Breast epithelium (tissue), 3 donors: ENCODE measurements at regions not wholly inside any gene's neighbourhood (a gene's known extent, or its start where the extent isn't known, plus 50 kb on each side); places are given as distances from the start of the nearest gene placed in this dataset.

ENCODE experiments used
- POLR2A ChIP-seq: fragments of 450-650 bp; IDR thresholded peaks from one replicate; pipeline ENCODE4 v1.6.1; 2016; ENCODE audit warnings: antibody characterized with exemption, mild to moderate bottlenecking, moderate library complexity
- POLR2AphosphoS5 ChIP-seq, 3 donors: sonication (generic); formaldehyde crosslinking; IDR thresholded peaks; one replicate each; pipeline ENCODE4 v1.6.1; 2017; ENCODE audit warnings: antibody characterized with exemption in 3 of 3
- TF ChIP-seq, protein P1 (sequence below), 3 donors: fragments of 450-650 bp; IDR thresholded peaks; one replicate each; pipeline ENCODE4 v1.5.1; 2016 to 2017; ENCODE audit warnings: antibody characterized with exemption in 3 of 3, mild to moderate bottlenecking in 3 of 3, moderate library complexity in 3 of 3

DNA sequence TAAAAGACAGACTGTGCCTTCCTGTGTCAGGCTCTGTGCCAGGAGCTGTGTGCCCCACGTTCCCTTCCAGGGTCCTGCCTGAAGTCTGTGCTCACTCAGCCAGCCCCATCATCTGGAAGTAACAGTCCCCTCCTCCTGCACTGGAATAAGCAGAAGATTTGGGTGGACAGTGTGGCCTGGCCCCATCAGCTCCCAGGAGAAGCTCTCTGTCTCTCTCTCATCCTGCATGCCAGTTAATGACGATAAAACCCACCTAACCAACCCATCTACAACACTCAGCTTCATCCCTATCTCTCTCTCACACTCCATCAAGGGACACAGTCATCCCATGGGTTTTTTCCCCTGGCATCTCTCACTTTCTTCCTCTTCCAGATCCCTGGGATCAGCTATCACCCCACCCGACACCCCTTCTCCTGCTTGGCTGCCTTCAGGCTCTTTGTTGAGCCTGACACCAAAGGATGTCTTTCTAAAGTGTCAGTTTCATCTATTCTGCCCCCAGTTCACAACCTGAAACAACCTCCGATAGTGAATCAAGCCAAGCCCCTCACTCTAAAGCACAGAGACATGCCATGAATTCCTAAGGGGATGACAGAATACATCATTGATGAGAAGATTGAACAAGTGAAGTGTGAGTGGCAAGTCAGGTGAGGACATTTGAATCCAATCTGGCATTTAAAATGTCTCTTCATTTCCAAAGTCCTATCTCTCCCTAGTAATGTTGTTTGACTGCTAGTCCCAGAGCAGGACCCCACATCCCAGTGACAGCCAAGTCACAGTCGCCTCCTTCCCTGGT, 91.4 kb upstream of the TOP3B start:
- TF ChIP-seq, protein P1, sequence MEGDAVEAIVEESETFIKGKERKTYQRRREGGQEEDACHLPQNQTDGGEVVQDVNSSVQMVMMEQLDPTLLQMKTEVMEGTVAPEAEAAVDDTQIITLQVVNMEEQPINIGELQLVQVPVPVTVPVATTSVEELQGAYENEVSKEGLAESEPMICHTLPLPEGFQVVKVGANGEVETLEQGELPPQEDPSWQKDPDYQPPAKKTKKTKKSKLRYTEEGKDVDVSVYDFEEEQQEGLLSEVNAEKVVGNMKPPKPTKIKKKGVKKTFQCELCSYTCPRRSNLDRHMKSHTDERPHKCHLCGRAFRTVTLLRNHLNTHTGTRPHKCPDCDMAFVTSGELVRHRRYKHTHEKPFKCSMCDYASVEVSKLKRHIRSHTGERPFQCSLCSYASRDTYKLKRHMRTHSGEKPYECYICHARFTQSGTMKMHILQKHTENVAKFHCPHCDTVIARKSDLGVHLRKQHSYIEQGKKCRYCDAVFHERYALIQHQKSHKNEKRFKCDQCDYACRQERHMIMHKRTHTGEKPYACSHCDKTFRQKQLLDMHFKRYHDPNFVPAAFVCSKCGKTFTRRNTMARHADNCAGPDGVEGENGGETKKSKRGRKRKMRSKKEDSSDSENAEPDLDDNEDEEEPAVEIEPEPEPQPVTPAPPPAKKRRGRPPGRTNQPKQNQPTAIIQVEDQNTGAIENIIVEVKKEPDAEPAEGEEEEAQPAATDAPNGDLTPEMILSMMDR (IDR thresholded peaks at IDR 0.05): no peak
- TF ChIP-seq POLR2A (no peak), POLR2AphosphoS5 (IDR thresholded peaks at IDR 0.05) (no peak)
